GM12865 (cell line): ENCODE measurements at regions not wholly inside any gene's neighbourhood (a gene's known extent, or its start where the extent isn't known, plus 50 kb on each side); places are given as distances from the start of the nearest gene placed in this dataset.

Experiments
- DNase-seq: peaks from one replicate; pipeline ENCODE4 v3.0.0; 2010; ENCODE audit warnings: low read depth
- H3K4me3 ChIP-seq: 2 replicates; pipeline ENCODE4 v1.5.1; 2011; ENCODE audit warnings: mild to moderate bottlenecking, low read depth, low read length, control low read depth
- CTCF ChIP-seq: IDR thresholded peaks from 2 replicates; pipeline ENCODE4 v1.5.1; 2011; ENCODE audit warnings: low read length, control low read depth, low read depth, inconsistent platforms; ENCODE audit not compliant: insufficient read depth; ENCODE audit errors: missing control alignments

- no peak for TF ChIP-seq CTCF
- H3K4me3 ChIP-seq: no peak overlapping the region
- DNase-seq: no peak
Observed at GRCh38 chr13:53856573-53857195, 828.1 kb downstream of the OLFM4 start.

DNA sequence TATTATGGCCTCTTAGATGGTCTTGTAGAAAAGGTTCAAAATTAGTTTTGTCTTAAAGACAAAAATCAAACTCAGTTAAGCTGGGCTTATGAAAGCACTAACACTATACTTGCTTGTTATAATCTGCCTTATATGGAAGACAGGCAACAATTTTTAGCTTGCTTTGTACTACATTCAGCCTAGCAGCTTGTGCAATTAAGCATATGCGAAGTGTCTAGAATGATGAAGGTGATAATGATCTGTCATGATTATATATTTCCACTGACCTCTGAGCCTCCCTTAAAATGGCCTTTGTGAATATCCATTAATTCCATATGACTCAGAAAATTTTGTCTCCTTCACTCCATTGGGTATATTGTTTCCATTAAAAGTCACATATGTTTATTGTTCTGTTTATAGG is 834.9 kb downstream of the OLFM4 start:
- no peak overlapping the region for H3K4me3 ChIP-seq
- no peak for DNase-seq
- no peak for TF ChIP-seq CTCF

DNA sequence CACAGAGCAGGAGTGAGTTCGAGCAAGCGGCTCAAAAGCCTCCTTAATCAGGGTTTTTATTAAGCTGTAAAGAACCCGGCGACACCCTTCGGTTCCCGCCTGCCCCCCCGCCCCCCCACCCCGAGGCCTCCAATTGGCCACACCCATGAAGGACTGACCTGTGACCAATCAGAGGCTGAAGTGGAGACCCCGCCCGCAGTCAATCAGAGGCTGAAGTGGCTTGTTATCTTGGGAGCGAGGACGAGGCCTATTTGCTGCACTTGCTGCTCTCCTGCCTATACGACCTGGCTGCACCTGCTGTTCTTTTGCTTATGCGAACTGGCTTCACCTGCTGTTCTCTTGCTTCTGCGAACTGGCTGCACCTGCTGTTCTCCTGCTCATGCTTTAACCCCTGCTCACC is 844.9 kb downstream of the OLFM4 start:
- no peak for TF ChIP-seq CTCF
- no peak overlapping the region for H3K4me3 ChIP-seq
- no peak for DNase-seq

- TF ChIP-seq CTCF: no peak
- DNase-seq: no peak
Observed at GRCh38 chr13:53878861-53879260, 850.2 kb downstream of the OLFM4 start.

GRCh38 chr13:53885997-53886396 is 857.4 kb downstream of the OLFM4 start:
- H3K4me3 ChIP-seq: no peak overlapping the region
- DNase-seq: no peak
- TF ChIP-seq CTCF: no peak

More at GRCh38 chr13:53878861-53879260, 850.2 kb downstream of the OLFM4 start:
- H3K4me3 ChIP-seq: no peak overlapping the region

- no peak for DNase-seq
- no peak for TF ChIP-seq CTCF
Observed at GRCh38 chr13:53890696-53891095, 862.1 kb downstream of the OLFM4 start.

GRCh38 chr13:53901593-53901992 is 873.0 kb downstream of the OLFM4 start:
- no peak for DNase-seq
- H3K4me3 ChIP-seq: no peak overlapping the region
- TF ChIP-seq CTCF: no peak

More at GRCh38 chr13:53890696-53891095, 862.1 kb downstream of the OLFM4 start:
- no peak overlapping the region for H3K4me3 ChIP-seq
